GM12878 (cell line): ENCODE measurements at regions not wholly inside any gene's neighbourhood (a gene's known extent, or its start where the extent isn't known, plus 50 kb on each side); places are given as distances from the start of the nearest gene placed in this dataset.

Experiments used
- ATAC-seq: fragments of 200-7000 bp; cut with Tn5 transposase; 3 replicates; pipeline ENCODE4 v1.9.1; 2020; ENCODE audit warnings: mild to moderate bottlenecking, moderate library complexity
- BruUV-seq: library from RNA; stranded (reverse); fragments of 400-500 nt; replicated peaks from 2 replicates; lab custom pipeline; 2021; lab: Mats Ljungman, UMichigan
- CTCF ChIA-PET: fragments of 300-600 bp; sonication (Branson Sonifier 250); formaldehyde crosslinking; extraction: SDS; loops from one replicate; lab custom pipeline; 2021; ENCODE audit warnings: inconsistent platforms; lab: Yijun Ruan, JAX
- POLR2A ChIA-PET: fragments of 350-600 bp; formaldehyde crosslinking; extraction: SDS; loops from one replicate; lab custom pipeline; 2021; ENCODE audit warnings: inconsistent platforms; lab: Charles Lee
- RAD21 ChIA-PET: fragments of 300-600 bp; sonication (Branson Sonifier 250); formaldehyde crosslinking; loops from one replicate; lab custom pipeline; 2023; ENCODE audit warnings: antibody characterized with exemption; ENCODE audit not compliant: unreplicated experiment; lab: Charles Lee
- SMC1A ChIA-PET: fragments of 300-600 bp; sonication (Branson Sonifier 250); formaldehyde crosslinking; loops from one replicate; lab custom pipeline; 2023; ENCODE audit not compliant: unreplicated experiment, uncharacterized antibody; lab: Charles Lee
- DNase-seq: peaks from one replicate; pipeline ENCODE4 v3.0.0-alpha.2; 2011; ENCODE audit warnings: low read depth, low spot score
- FAIRE-seq: peaks from 3 replicates; lab custom pipeline; 2011; peaks lifted over from hg19 to GRCh38; lab: Jason Lieb, UNC
- H2AFZ ChIP-seq: 2 replicates; pipeline ENCODE4 v1.6.0; 2011; ENCODE audit warnings: low read depth, low read length, control low read depth; ENCODE audit not compliant: control insufficient read depth
- H3K27ac ChIP-seq: 2 replicates; pipeline ENCODE4 v1.5.1; 2011; ENCODE audit warnings: control low read depth; ENCODE audit not compliant: control insufficient read depth, insufficient read depth
- H3K27me3 ChIP-seq, 2 experiments: replicated peaks in 1 of 2; 2 replicates each; pipeline versions ENCODE4 v1.6.0 to v1.6.1; 2011; ENCODE audit warnings: low read length in 1 of 2; ENCODE audit not compliant: control insufficient read depth in 2 of 2, insufficient read depth in 2 of 2
- H3K36me3 ChIP-seq, 2 experiments: 2 replicates each; pipeline ENCODE4 v1.5.1; 2011; ENCODE audit warnings: low read length in 1 of 2; ENCODE audit not compliant: control insufficient read depth in 2 of 2, insufficient read depth in 2 of 2
- H3K4me1 ChIP-seq: 2 replicates; pipeline ENCODE4 v1.6.1; 2011; ENCODE audit warnings: mild to moderate bottlenecking, low read length, moderate library complexity, mixed read lengths; ENCODE audit not compliant: control insufficient read depth, insufficient read depth
- H3K4me2 ChIP-seq: 2 replicates; pipeline ENCODE4 v1.6.0; 2011; ENCODE audit warnings: control low read depth; ENCODE audit not compliant: control insufficient read depth, insufficient read depth
- H3K4me3 ChIP-seq: fragments of 200-600 bp; sonication (generic); 2 replicates; pipeline ENCODE4 v1.5.1; 2016
- H3K79me2 ChIP-seq: 2 replicates; pipeline ENCODE4 v1.6.0; 2011; ENCODE audit warnings: low read length; ENCODE audit not compliant: control insufficient read depth, insufficient read depth
- H3K9ac ChIP-seq: 2 replicates; pipeline ENCODE4 v1.8.0; 2011; ENCODE audit warnings: low read length, control low read depth, mixed read lengths; ENCODE audit not compliant: control insufficient read depth, insufficient read depth
- H3K9me3 ChIP-seq: replicated peaks from 3 replicates; pipeline ENCODE4 v1.5.1; 2011; ENCODE audit warnings: mild to moderate bottlenecking, low read length; ENCODE audit not compliant: control insufficient read depth, insufficient read depth
- H4K20me1 ChIP-seq: 2 replicates; pipeline ENCODE4 v1.6.0; 2011; ENCODE audit not compliant: control insufficient read depth, insufficient read depth
- BCL3 ChIP-seq: IDR thresholded peaks from 2 replicates; pipeline ENCODE4 v1.6.1; 2011; ENCODE audit warnings: borderline replicate concordance, low read depth, mild to moderate bottlenecking, moderate library complexity, low read length; ENCODE audit not compliant: insufficient read depth, poor library complexity, severe bottlenecking
- BCLAF1 ChIP-seq: fragments of 450-650 bp; IDR thresholded peaks from 2 replicates; pipeline ENCODE4 v1.6.1; 2017; ENCODE audit warnings: antibody characterized with exemption, mild to moderate bottlenecking, moderate library complexity
- CBX3 ChIP-seq: fragments of 200-600 bp; sonication (generic); IDR thresholded peaks from 2 replicates; pipeline ENCODE4 v1.6.1; 2016; ENCODE audit warnings: low read depth, borderline replicate concordance
- CHD1 ChIP-seq: IDR thresholded peaks from 2 replicates; pipeline ENCODE4 v1.6.1; 2012; ENCODE audit warnings: low read depth, low read length, improper control_type of control experiment
- HDAC6 ChIP-seq: fragments of 200-600 bp; sonication (generic); IDR thresholded peaks from one replicate; pipeline ENCODE4 v1.8.0; 2017; ENCODE audit warnings: antibody characterized with exemption; ENCODE audit not compliant: unreplicated experiment
- NBN ChIP-seq: fragments of 450-650 bp; IDR thresholded peaks from 2 replicates; pipeline ENCODE4 v1.6.1; 2016
- POLR2AphosphoS5 ChIP-seq: IDR thresholded peaks from 2 replicates; pipeline ENCODE4 v1.6.1; 2011; ENCODE audit warnings: mild to moderate bottlenecking, low read length, inconsistent platforms
- RELA ChIP-seq: fragments of 450-650 bp; IDR thresholded peaks from 2 replicates; pipeline ENCODE4 v1.8.0; 2014; ENCODE audit warnings: borderline replicate concordance; ENCODE audit not compliant: partially characterized antibody
- SIN3A ChIP-seq: IDR thresholded peaks from 2 replicates; pipeline ENCODE4 v1.6.1; 2012; ENCODE audit warnings: low read depth, low read length, improper control_type of control experiment
- ZBED1 ChIP-seq: IDR thresholded peaks from 2 replicates; pipeline ENCODE4 v1.6.1; 2016; ENCODE audit warnings: borderline replicate concordance
- ZNF274 ChIP-seq: IDR thresholded peaks from one replicate; pipeline ENCODE4 v1.8.0; 2011; ENCODE audit not compliant: insufficient read length, insufficient read depth
- ZNF622 ChIP-seq: fragments of 450-650 bp; IDR thresholded peaks from 2 replicates; pipeline ENCODE4 v1.6.1; 2017; ENCODE audit warnings: mild to moderate bottlenecking, inconsistent platforms
- WGBS: methylation state at CpG from one replicate; pipeline ENCODE4 v1.1.6; 2016; ENCODE audit warnings: low lambda C conversion rate; ENCODE audit not compliant: insufficient replicate concordance, insufficient coverage; ENCODE audit errors: missing lambda C conversion rate; 5-methylcytosine and 5-hydroxymethylcytosine counted together
- in situ Hi-C: fragments of 300-500 bp; cut with MboI; formaldehyde crosslinking; loops from 9 replicates; pipeline ENCODE4 v1.14.3; 2018; ENCODE audit warnings: mixed read lengths
- intact Hi-C: fragments of 100-400 bp; cut with micrococcal nuclease; formaldehyde crosslinking; loops from one replicate; pipeline ENCODE4 v1.14.2; 2022; ENCODE audit not compliant: unreplicated experiment
- TF ChIP-seq, protein P1 (sequence below): IDR thresholded peaks from 2 replicates; pipeline ENCODE4 v1.6.1; 2012; ENCODE audit warnings: low read depth, low read length, improper control_type of control experiment
- TF ChIP-seq, protein P2 (sequence below): IDR thresholded peaks from 2 replicates; pipeline ENCODE4 v1.6.1; 2012; ENCODE audit warnings: low read length, inconsistent platforms

DNA sequence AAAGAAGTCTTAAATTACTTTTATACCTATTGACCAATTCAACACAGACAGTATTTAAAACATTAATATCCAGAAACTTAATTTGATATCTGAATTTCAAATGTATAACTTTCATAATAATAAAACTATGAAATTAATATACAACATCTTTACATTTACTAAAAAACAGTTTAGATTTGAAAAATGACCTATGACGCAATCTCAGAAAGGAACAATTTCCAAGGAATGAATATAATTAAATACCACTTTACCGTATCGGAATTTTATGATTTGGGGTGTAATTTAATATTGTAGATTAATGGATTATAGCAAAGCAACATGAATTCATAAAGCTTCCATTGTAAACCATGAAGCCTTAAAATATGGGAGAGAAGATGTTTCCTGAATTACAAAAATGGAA, 321.5 kb upstream of the TRPM3 start:
- Histone ChIP-seq H3K9ac (no peak overlapping the region), H3K4me1 (no peaks in the 10 kb centered on the region), H3K4me2 (no peak overlapping the region), H2AFZ (no peak overlapping the region), H3K79me2 (no peaks in the 10 kb centered on the region), H3K27ac (no peak overlapping the region), H3K27me3 (peaks cover 6 to 8% of the 10 kb centered on the region in 2 experiments; a peak in 3 of 4 replicates), H3K4me3 (no peak overlapping the region), H4K20me1 (no peaks in the 10 kb centered on the region), H3K9me3 (no peaks in the 10 kb centered on the region), H3K36me3 (no peaks in the 10 kb centered on the region)
- in situ Hi-C loops (no loop called here), intact Hi-C loops (no loop called here)
- DNase-seq, result no peak
- BruUV-seq, result no TSS peak
- ChIA-PET POLR2A (no interaction called here), SMC1A (no interaction called here), CTCF (no interaction called here), RAD21 (no interaction called here)
- ATAC-seq, result no peak
- WGBS, result 52% methylated on average over 3 of the region's 3 CpGs
- FAIRE-seq, result no peak
- no peak for TF ChIP-seq CHD1
- TF ChIP-seq RELA, result no peak
- TF ChIP-seq, protein P1, sequence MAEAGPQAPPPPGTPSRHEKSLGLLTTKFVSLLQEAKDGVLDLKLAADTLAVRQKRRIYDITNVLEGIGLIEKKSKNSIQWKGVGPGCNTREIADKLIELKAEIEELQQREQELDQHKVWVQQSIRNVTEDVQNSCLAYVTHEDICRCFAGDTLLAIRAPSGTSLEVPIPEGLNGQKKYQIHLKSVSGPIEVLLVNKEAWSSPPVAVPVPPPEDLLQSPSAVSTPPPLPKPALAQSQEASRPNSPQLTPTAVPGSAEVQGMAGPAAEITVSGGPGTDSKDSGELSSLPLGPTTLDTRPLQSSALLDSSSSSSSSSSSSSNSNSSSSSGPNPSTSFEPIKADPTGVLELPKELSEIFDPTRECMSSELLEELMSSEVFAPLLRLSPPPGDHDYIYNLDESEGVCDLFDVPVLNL, result no peak
- no peak for TF ChIP-seq CBX3
- no peak for TF ChIP-seq BCL3
- TF ChIP-seq ZNF274, result no peak
- TF ChIP-seq, protein P2, sequence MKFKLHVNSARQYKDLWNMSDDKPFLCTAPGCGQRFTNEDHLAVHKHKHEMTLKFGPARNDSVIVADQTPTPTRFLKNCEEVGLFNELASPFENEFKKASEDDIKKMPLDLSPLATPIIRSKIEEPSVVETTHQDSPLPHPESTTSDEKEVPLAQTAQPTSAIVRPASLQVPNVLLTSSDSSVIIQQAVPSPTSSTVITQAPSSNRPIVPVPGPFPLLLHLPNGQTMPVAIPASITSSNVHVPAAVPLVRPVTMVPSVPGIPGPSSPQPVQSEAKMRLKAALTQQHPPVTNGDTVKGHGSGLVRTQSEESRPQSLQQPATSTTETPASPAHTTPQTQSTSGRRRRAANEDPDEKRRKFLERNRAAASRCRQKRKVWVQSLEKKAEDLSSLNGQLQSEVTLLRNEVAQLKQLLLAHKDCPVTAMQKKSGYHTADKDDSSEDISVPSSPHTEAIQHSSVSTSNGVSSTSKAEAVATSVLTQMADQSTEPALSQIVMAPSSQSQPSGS, result no peak
- no peak for TF ChIP-seq SIN3A
- TF ChIP-seq HDAC6, result no peak
- no peak for TF ChIP-seq BCLAF1
- TF ChIP-seq ZBED1, result no peak
- TF ChIP-seq NBN, result no peak
- TF ChIP-seq ZNF622, result no peak
- no peak for TF ChIP-seq POLR2AphosphoS5
